Keratinocyte (primary cell): ENCODE measurements at regions not wholly inside any gene's neighbourhood (a gene's known extent, or its start where the extent isn't known, plus 50 kb on each side); places are given as distances from the start of the nearest gene placed in this dataset.
A peak's percentile ranks its signal among the peaks of the same experiment; 100 is the strongest.

ENCODE experiments used
- DNase-seq: peaks from one replicate; pipeline ENCODE4 v3.0.0-alpha.2; 2011; ENCODE audit warnings: low read depth, missing footprints, low spot score
- FAIRE-seq: peaks from 2 replicates; lab custom pipeline; 2011; peaks lifted over from hg19 to GRCh38; lab: Jason Lieb, UNC
- H2AFZ ChIP-seq: 2 replicates; pipeline ENCODE4 v1.6.0; 2012; ENCODE audit warnings: low read length, control low read depth, inconsistent platforms; ENCODE audit not compliant: control insufficient read depth
- H3K27ac ChIP-seq: 2 replicates; pipeline ENCODE4 v1.5.1; 2011; ENCODE audit warnings: low read length; ENCODE audit not compliant: control insufficient read depth, insufficient read depth
- H3K27me3 ChIP-seq: 3 replicates; pipeline ENCODE4 v1.6.0; 2011; ENCODE audit warnings: low read length; ENCODE audit not compliant: control insufficient read depth, insufficient read depth; ENCODE audit errors: extremely low read depth
- H3K36me3 ChIP-seq, 2 experiments: 2 replicates in 1 of 2; 3 replicates in 1 of 2; pipeline ENCODE4 v1.5.1; 2011; ENCODE audit warnings: low read length in 2 of 2, mild to moderate bottlenecking in 1 of 2; ENCODE audit not compliant: control insufficient read depth in 2 of 2, insufficient read depth in 2 of 2; ENCODE audit errors: extremely low read depth in 1 of 2
- H3K4me1 ChIP-seq: 3 replicates; pipeline ENCODE4 v1.5.1; 2011; ENCODE audit warnings: low read length; ENCODE audit not compliant: control insufficient read depth, insufficient read depth; ENCODE audit errors: extremely low read depth
- H3K4me2 ChIP-seq: 3 replicates; pipeline ENCODE4 v1.6.0; 2011; ENCODE audit warnings: low read depth, low read length; ENCODE audit not compliant: control insufficient read depth, insufficient read depth; ENCODE audit errors: extremely low read depth
- H3K4me3 ChIP-seq, 3 experiments: fragments of 200-600 bp in 1 of 3; sonication (generic) in 1 of 3; 2 replicates in 2 of 3; 3 replicates in 1 of 3; pipeline ENCODE4 v1.5.1; 2011 to 2016; ENCODE audit warnings: low read length in 3 of 3, mild to moderate bottlenecking in 3 of 3, control low read depth in 2 of 3, inconsistent platforms in 1 of 3, low read depth in 1 of 3, mixed read lengths in 1 of 3, mixed run types in 1 of 3, moderate library complexity in 1 of 3; ENCODE audit not compliant: control insufficient read depth in 2 of 3, insufficient read depth in 2 of 3; ENCODE audit errors: extremely low read depth in 1 of 3
- H3K79me2 ChIP-seq: 2 replicates; pipeline ENCODE4 v1.6.0; 2012; ENCODE audit warnings: low read length; ENCODE audit not compliant: control insufficient read depth, insufficient read depth
- H3K9ac ChIP-seq: 3 replicates; pipeline ENCODE4 v1.6.0; 2011; ENCODE audit warnings: low read length; ENCODE audit not compliant: control insufficient read depth, insufficient read depth; ENCODE audit errors: extremely low read depth
- H3K9me1 ChIP-seq: 3 replicates; pipeline ENCODE4 v1.6.0; 2011; ENCODE audit warnings: low read length; ENCODE audit not compliant: control insufficient read depth, insufficient read depth; ENCODE audit errors: extremely low read depth
- H3K9me3 ChIP-seq: 2 replicates; pipeline ENCODE4 v1.5.1; 2012; ENCODE audit warnings: low read depth, low read length; ENCODE audit not compliant: control insufficient read depth
- H4K20me1 ChIP-seq: 3 replicates; pipeline ENCODE4 v1.6.0; 2011; ENCODE audit warnings: low read length; ENCODE audit not compliant: control insufficient read depth, insufficient read depth; ENCODE audit errors: extremely low read depth
- EZH2 ChIP-seq: IDR thresholded peaks from one replicate; pipeline ENCODE4 v1.6.1; 2012; ENCODE audit warnings: inconsistent platforms, mild to moderate bottlenecking, low read length, moderate library complexity
- dilution Hi-C: fragments of 300-500 bp; cut with MboI; formaldehyde crosslinking; loops from one replicate; pipeline ENCODE4 v1.7.0; 2020; ENCODE audit warnings: low sequenced_read_pairs; ENCODE audit not compliant: extremely low pct_ligation_motif_present
- TF ChIP-seq, protein P1 (sequence below), 3 experiments: IDR thresholded peaks in 1 of 3; conservative IDR thresholded peaks in 1 of 3; optimal IDR thresholded peaks in 1 of 3; 2 replicates in 2 of 3; 3 replicates in 1 of 3; pipeline versions ENCODE3 to v1.5.1; 2011; ENCODE audit warnings: low read length in 3 of 3, mild to moderate bottlenecking in 3 of 3, moderate library complexity in 2 of 3, control low read depth in 1 of 3, inconsistent platforms in 1 of 3; ENCODE audit not compliant: insufficient read depth in 2 of 3; ENCODE audit errors: extremely low read depth in 1 of 3

DNA sequence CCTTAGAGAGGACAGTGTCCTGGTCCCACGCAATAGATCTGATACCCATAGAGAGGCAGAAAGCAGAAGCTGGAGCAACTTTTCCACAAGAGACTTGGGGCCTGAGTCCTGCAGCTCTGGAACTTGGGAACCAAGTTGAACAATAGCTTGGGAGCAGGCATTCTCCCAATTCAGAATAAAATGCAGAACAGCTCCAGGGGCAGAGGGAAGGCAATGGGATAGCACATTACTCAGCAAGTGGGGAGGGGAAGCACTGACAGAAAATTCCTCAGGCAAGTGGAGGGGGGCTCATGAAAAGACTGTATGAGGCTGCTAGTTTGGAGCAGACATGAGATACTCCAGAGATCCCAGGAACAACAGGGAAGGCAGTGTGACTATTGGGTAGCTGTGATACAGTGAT is 513.6 kb downstream of the HINT1 start:
- Histone ChIP-seq H4K20me1 (no peaks in the 10 kb centered on the region), H2AFZ (no peak overlapping the region), H3K79me2 (no peaks in the 10 kb centered on the region), H3K4me3 (no peak overlapping the region), H3K9ac (no peak overlapping the region), H3K36me3 (no peaks in the 10 kb centered on the region), H3K4me1 (peaks cover 9% of the 10 kb centered on the region), H3K4me2 (no peak overlapping the region), H3K27me3 (no peaks in the 10 kb centered on the region), H3K27ac (peak overlapping the region; percentile 56), H3K9me1 (no peaks in the 10 kb centered on the region), H3K9me3 (no peaks in the 10 kb centered on the region)
- FAIRE-seq (no peak), DNase-seq (no peak)
- TF ChIP-seq, protein P1, sequence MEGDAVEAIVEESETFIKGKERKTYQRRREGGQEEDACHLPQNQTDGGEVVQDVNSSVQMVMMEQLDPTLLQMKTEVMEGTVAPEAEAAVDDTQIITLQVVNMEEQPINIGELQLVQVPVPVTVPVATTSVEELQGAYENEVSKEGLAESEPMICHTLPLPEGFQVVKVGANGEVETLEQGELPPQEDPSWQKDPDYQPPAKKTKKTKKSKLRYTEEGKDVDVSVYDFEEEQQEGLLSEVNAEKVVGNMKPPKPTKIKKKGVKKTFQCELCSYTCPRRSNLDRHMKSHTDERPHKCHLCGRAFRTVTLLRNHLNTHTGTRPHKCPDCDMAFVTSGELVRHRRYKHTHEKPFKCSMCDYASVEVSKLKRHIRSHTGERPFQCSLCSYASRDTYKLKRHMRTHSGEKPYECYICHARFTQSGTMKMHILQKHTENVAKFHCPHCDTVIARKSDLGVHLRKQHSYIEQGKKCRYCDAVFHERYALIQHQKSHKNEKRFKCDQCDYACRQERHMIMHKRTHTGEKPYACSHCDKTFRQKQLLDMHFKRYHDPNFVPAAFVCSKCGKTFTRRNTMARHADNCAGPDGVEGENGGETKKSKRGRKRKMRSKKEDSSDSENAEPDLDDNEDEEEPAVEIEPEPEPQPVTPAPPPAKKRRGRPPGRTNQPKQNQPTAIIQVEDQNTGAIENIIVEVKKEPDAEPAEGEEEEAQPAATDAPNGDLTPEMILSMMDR (optimal IDR thresholded peaks at IDR 0.05 in 1 of 3, IDR thresholded peaks at IDR 0.05 in 1 of 3, conservative IDR thresholded peaks at IDR 0.05 in 1 of 3; ENCODE audit: extremely low read depth in 1 of 3, insufficient read depth in 2 of 3, low read length in 3 of 3), result no peak
- no peak for TF ChIP-seq EZH2
- dilution Hi-C loops, result no loop called here

GRCh38 chr5:130643321-130643720 is 521.7 kb downstream of the HINT1 start:
- no peak for DNase-seq
- no peaks in the 10 kb centered on the region for H3K9me1 ChIP-seq
- no peak overlapping the region for H3K27ac ChIP-seq
- TF ChIP-seq, protein P1 (optimal IDR thresholded peaks at IDR 0.05 in 1 of 3, IDR thresholded peaks at IDR 0.05 in 1 of 3, conservative IDR thresholded peaks at IDR 0.05 in 1 of 3; ENCODE audit: extremely low read depth in 1 of 3, insufficient read depth in 2 of 3, low read length in 3 of 3), result no peak
- no peak for TF ChIP-seq EZH2
- H3K4me3 ChIP-seq, result no peak overlapping the region
- no peaks in the 10 kb centered on the region for H3K79me2 ChIP-seq
- no peaks in the 10 kb centered on the region for H4K20me1 ChIP-seq
- no peaks in the 10 kb centered on the region for H3K27me3 ChIP-seq
- dilution Hi-C loops, result no loop called here
- no peak overlapping the region for H3K9ac ChIP-seq
- no peaks in the 10 kb centered on the region for H3K4me1 ChIP-seq
- no peaks in the 10 kb centered on the region for H3K36me3 ChIP-seq
- peaks cover 6% of the 10 kb centered on the region for H3K9me3 ChIP-seq
- FAIRE-seq, result peak; percentile 34
- H3K4me2 ChIP-seq, result no peak overlapping the region
- H2AFZ ChIP-seq, result no peak overlapping the region
